DMS153 treated with DMSO at 0.1 percent for 48 hours (cell line): ENCODE measurements at regions not wholly inside any gene's neighbourhood (a gene's known extent, or its start where the extent isn't known, plus 50 kb on each side); places are given as distances from the start of the nearest gene placed in this dataset.
"Not testable (repeated sequence)": the region's sequence is repeated elsewhere in the genome, so short reads cannot be mapped to it uniquely, and the experiment has no call there.

Experiments used
- DNase-seq: peaks from one replicate; lab custom pipeline; 2025; ENCODE audit not compliant: unreplicated experiment; lab: John Stamatoyannopoulos, UW

GRCh38 chr12:16881986-16882570 is 276.1 kb upstream of the LMO3 start:
- no peak for DNase-seq

DNA sequence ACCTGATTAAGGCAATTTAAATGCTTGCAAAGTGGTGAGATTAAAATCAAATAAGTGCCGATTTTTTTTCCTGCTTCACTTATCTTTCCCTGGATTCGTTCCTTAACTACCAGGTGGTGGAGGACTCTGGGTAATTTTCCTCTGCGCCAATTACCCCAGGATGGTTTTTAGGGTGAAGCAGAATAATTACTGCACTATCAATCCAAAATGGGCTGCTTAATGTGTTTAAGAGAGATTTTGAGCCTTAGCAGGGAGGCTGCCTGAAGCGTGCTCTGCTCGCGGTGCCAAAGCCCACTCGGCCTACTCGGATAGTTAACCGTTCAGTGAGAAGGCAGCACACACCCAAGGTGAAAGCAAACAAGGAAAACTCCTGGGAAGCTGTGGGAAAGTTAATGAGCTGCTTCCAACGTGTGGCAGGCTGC is 274.9 kb upstream of the LMO3 start:
- DNase-seq, result peak; percentile 54

- DNase-seq, result no peak
These were observed 264.9 kb upstream of the LMO3 start for GRCh38 chr12:16870845-16871244.

GRCh38 chr12:16863742-16864141 is 257.8 kb upstream of the LMO3 start:
- DNase-seq, result no peak

DNA sequence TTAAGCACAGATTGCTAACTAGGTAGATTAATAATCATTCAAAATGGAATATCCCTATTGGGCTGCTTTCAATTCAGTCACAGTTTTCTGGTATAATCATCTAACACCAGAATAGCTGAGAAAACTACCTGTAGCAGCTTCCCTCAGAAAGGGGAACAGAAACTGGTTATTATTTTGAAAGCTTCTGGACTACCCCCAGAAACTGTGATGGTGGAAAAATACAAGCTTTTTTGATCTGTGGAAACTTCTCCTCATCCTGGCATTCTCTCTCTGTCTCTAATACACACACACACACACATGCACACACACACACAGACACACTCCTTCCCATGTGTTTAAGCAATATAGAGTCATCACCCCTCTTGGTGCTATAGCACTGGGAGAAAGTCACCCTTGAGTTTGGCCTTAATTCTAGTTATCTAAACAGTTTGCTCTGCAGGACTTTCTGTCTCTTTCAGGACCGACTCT is 251.5 kb upstream of the LMO3 start:
- DNase-seq, result no peak

DNA sequence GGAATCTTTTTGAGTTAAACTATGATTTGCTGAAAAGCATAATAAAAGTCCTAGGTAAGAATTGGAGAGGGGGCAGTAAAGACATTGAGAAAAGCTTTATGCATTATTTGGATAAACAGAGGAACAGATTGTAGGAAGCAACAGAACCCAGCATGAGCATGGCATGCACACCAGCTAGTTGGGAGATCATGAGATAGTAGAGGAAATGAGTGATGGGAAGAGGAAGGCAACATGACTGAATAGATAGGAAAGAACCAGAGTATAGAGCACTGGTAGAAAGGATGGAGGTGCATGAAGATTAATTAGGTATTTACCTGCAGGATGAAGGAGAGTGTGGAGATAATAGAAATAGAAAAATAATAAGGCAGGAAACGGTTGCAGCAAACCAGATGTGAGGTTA is 248.5 kb upstream of the LMO3 start:
- DNase-seq, result no peak

- no peak for DNase-seq
These were observed 243.5 kb upstream of the LMO3 start for GRCh38 chr12:16849473-16849872.

DNA sequence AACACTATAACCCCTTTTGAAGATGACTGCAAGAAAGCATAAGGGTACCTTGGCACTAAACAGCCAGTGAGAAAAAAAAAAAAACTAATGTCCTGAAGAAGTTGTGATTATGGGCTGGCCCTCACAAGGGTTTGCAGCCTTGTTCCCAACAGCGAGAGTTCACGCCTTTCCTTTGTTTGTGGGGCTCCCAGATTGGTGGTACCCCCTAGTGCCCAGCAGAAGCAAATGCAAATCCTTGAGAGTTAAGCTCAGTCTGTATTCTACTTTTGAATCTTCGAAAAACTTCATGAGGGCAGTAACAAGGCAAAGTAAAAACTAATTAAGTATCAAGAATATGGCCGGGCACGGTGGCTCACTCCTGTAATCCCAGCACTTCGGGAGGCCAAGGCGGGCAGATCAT is 238.9 kb upstream of the LMO3 start:
- DNase-seq, result no peak

DNA sequence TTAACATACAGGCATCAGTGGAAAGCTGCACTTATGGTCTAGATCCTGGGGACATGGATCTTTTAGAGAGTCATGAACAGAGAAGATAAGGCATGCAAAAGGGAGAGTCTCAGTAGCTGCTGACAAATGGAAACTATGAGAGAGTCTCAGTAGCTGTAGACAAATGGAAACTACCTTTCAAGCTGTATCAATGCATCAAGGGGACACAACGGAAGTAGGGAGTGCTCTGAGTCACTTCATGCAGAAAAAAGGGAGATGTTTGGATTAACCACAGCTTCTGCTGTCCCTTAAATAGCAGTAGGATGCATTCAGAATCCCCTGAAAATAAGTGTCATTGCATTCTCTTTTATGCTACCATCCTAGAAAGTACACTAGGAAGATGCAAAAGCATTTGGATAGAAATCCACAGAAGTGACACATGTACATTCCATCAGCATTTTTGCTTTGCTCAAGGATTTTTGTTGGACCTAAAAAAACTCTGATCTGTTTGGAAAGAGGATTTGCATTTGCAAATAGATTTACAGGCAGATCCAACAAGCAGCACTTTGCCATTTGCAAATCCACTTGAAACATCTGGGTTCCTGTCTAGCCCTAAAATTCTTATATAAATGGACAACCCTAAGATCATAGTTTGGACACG is 227.5 kb upstream of the LMO3 start:
- DNase-seq, result no peak

DNA sequence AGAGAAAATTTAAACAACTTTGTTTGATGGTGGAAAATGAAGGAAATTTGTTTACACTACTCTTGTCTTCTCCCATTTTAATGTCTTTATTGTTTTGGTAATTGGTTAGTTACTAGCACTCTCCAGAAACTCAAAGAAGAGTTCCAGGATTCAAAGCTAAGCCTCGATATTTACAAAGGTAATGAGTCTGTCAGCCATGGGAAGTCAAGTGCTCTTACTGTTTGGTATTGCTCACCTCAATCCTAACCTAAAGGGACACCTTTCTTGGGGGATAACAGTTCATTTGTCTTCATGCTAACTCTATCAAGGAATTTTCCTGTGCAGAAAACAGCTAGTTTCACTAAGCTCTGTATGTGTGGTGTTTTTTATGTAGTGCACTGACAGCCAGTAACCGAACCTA is 222.9 kb upstream of the LMO3 start:
- no peak for DNase-seq

DNA sequence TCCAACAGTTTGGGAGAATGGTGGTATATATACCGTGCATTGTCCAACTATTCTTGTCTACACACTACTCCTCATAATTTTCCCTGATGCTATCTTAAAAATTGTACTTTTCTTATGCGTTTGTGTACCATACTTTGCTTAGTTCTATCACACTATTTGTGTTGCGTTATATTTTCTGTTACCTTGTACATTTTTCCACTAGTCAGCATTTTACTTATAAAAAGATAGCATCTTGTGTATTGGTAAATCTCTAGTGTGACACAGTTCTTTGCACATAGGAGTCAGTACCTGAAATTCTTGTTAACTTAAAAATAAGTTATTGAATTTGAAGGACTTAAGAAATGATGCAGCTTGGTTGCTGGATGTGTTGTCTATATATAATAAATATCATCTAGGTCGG is 201.8 kb upstream of the LMO3 start:
- DNase-seq, result no peak

DNA sequence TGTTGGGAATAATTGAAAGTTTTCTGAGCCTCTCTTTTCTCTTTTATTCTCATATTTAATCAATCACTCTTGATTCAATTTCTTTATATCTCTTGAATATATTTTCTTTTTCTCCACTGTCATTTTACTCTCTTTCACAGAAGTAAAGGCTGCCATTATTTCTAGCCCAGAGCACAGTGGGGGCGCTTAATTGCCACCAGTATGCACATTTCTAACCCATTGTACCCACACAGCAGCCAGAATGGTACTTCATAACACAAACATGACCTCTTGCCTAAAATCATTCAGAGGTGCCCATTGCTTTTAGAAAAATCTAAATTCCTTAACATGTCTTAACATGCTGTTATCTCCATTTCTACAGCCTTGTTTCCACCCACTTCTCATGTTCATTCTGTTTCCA is 190.2 kb upstream of the LMO3 start:
- no peak for DNase-seq

DNA sequence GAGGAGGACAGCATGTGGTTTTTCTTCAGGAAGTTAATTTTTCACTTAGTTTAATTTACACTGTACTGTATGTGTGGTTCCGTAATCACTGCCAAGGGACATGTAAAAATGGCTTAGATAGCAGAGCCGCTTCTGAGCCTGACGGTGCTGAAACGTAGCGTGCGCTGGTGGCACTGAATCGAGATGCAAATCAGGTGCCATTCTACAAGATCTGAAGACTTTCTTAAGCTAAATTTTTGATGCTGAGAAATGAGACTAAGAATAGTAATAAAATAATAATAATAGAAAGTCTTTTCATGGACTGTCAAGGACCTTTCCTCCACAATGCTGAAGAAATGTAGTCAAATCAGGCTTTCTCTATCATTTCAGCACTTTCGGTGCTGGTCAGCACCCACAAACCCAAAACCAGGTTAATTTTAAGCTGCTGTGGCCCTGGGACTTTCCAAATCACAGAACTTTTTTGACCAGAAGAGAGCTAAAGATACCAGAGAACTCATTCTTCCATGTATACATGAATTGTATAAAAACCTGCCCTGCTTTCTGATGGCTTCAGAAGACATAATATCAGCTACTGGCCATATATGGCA is 183.3 kb upstream of the LMO3 start:
- no peak for DNase-seq

DNA sequence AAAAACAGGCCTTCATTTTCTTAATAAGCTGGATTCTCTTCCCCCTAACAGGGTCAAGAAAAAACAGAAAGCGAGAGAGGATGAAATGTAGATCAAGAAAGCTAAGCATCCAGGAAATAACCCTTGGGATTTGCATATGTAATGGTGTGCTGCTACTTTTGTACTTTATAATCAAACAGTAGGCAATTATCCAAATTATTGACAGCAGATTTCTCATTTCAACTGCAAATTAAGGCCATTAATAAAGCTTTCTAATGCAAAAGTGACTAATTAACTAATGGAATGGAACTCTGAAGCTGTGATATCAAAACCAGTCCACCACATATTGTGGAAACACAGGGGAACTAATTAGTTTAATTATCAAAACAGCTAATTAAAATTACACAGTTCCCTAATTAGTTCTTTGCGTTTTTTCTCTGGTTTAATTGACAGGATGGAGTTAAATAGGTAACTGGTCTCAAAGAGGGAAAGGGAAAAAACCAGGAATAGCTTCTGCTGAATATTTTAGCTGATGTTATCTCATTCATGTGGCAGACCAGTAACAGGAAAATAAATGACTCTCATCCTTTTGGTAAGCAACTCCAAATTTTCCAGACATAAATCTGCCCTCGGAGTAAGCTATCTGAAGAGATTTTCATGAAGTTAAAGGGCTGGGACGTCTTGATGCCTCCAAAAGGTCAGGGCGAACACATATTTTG is 182.7 kb upstream of the LMO3 start:
- DNase-seq, result no peak

- no peak for DNase-seq
These were observed 180.0 kb upstream of the LMO3 start for GRCh38 chr12:16785953-16786352.

DNA sequence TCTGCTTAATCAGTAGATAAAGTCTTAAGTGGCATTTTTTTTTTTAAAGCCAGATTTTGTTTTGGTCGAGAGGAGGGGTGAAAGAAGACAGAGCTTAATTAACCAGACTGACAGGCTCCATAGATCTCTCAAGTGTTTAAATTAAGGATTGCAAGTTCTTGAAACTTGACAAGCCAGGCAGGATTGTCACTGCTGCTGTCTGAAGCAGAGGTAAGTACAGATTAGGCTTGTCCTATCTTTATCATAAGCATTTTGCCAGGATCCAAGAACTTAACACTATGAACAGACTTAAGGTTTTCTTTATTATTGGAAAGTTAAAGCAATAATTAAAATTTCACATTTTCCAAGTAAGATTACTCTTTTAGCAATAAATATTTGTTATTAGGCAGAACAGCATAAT is 179.6 kb upstream of the LMO3 start:
- no peak for DNase-seq

GRCh38 chr12:16769129-16769528 is 163.2 kb upstream of the LMO3 start:
- DNase-seq, result not testable (repeated sequence)

- DNase-seq, result no peak
These were observed 160.8 kb upstream of the LMO3 start for GRCh38 chr12:16766736-16767135.

DNA sequence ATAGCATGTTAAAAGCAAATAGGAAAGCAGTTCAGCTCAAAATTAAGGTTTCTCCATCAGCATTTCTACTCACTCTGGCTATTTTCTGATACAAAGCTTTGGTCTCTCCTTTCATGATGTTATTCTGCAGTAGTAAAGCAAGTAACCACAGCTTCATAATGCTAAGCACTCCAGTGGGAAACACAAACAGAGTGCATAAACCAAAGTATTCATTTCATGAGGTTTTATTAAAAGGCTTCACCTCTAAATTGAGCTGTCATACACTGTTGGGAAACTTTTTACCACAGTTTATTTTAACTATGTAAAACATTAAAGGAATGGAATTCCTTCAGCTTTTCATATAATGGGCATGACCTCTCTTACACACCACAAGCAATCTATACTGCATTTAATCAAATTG is 157.9 kb upstream of the LMO3 start:
- no peak for DNase-seq

DNA sequence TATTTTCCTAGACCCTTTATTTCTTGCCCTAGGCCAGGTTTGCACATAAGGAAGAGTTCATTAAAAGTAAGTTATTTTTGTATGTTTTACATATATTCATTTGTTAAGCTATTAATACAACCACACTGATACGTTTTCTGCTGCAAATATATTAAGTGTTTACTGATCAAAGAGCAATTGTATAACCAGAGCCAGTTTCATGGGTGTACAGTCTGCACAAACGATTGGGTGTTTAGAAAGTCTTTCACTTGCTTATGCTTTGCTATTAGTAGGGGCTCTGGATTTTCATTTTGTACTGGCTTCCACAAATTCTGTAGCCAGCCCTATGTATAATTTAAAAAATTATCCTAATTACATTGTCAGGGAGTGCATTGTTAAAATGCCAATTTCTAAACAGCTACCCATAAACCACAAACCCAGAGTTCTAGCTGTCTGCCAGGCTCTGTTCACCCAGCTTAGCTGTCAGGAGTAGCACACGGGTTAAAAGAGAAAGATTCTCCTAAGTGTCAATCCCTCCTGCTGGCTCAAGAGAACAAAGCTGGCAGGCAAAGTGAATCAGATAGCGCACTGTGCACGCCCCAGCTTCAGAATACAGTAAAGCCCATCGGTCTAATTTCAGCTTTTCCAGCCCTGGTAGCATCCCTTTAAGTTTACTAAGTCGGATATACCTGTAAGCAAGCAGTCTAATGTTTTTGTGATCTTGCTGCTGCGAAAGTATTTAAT is 151.0 kb upstream of the LMO3 start:
- no peak for DNase-seq

DNA sequence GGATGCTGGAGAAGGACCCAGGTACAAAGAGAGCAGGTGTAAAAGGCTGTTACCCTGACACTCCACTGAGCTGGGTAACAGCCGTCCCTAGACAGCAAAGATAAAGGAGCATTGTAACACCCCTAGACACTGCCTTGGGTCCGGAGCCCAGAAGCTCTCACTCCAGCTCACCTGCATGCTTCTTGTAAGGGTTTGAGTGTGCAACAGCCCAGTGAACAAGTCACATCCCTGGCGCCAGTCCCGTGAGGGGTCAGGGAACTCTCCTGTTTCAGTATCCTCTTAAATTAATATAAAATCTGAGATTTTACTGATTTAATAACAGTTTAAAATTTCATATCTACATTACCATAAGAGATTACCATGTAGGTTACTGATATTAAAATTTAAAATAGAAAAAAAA is 124.8 kb upstream of the LMO3 start:
- no peak for DNase-seq

DNA sequence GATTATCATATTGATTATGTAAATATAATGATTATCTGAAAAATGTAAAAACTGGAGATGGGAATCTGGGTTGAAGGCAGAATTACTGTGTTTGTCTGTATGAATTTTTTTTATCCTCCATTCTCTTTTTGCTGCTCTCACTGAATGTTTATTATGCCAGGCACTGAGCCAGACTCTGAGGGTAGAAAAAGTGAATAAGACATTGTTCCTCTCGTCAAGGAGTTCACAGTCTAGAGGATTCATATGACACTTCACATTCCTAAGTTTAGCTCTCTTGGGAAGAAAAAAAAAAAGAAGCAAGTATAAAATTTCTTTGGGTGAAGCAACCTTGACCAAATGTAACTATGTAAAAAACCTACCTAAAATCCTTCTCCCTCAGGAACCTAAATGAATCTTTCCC is 120.9 kb upstream of the LMO3 start:
- DNase-seq, result no peak
